T-helper 1 cell treated with Interleukin-12 subunit alpha and Interleukin-12 subunit beta and Interleukin-4 antibody, amounts not matched to agents 30 ng/mL and 1 ng/mL, for 36 hours (primary cell): ENCODE measurements at regions not wholly inside any gene's neighbourhood (a gene's known extent, or its start where the extent isn't known, plus 50 kb on each side); places are given as distances from the start of the nearest gene placed in this dataset.

Source experiments
- intact Hi-C: fragments of 100-400 bp; cut with micrococcal nuclease; formaldehyde crosslinking; loops from one replicate; pipeline ENCODE4 v1.15.1; 2024

GRCh38 chr4:108466936-108467902, 153.2 kb upstream of the RPL34 start:
- intact Hi-C loops: loop anchor here (1.0 to 2.0 kb wide), 6 partner anchors 16 to 359 kb away; partner anchors contain the start of gene RPL34

- intact Hi-C loops: loop anchor here (2.0 kb wide), 2 partner anchors 155 to 301 kb away; partner anchors contain the start of gene RPL34
Measured at GRCh38 chr4:108465886-108466500, 154.4 kb upstream of the RPL34 start.

- intact Hi-C loops: no loop called here
Measured at GRCh38 chr4:108458681-108459080, 161.7 kb upstream of the RPL34 start.

- intact Hi-C loops: no loop called here
Measured at GRCh38 chr4:108454227-108454626, 166.1 kb upstream of the RPL34 start.

- intact Hi-C loops: no loop called here
Measured at GRCh38 chr4:108453366-108453765, 167.0 kb upstream of the RPL34 start.

- intact Hi-C loops: no loop called here
Measured at GRCh38 chr4:108450236-108450898, 170.0 kb upstream of the RPL34 start.

GRCh38 chr4:108449129-108449528, 171.2 kb upstream of the RPL34 start:
- intact Hi-C loops: no loop called here

GRCh38 chr4:108446556-108446955, 173.8 kb upstream of the RPL34 start:
- intact Hi-C loops: no loop called here

- intact Hi-C loops: no loop called here
Measured at GRCh38 chr4:108445716-108446115, 174.7 kb upstream of the RPL34 start.

GRCh38 chr4:108443585-108443984, 176.8 kb upstream of the RPL34 start:
- intact Hi-C loops: no loop called here

- intact Hi-C loops: loop anchor here (1.0 to 5.0 kb wide), 10 partner anchors 8 to 713 kb away; partner anchors contain the start of gene PAPSS1
Measured at GRCh38 chr4:108433832-108434231, 186.5 kb upstream of the RPL34 start.

- intact Hi-C loops: loop anchor here (1.0 to 5.0 kb wide), 9 partner anchors 9 to 713 kb away; partner anchors contain the start of gene PAPSS1
Measured at GRCh38 chr4:108433394-108433793, 187.0 kb upstream of the RPL34 start.

GRCh38 chr4:108432418-108432817, 188.0 kb upstream of the RPL34 start:
- intact Hi-C loops: loop anchor here (2.0 to 5.0 kb wide), 5 partner anchors 50 to 712 kb away; partner anchors contain the start of gene PAPSS1

- intact Hi-C loops: loop anchor here (2.0 to 5.0 kb wide), 5 partner anchors 50 to 711 kb away; partner anchors contain the start of gene PAPSS1
Measured at GRCh38 chr4:108431986-108432385, 188.4 kb upstream of the RPL34 start.

- intact Hi-C loops: loop anchor here (5.0 kb wide), 2 partner anchors 51 to 141 kb away; no protein-coding TSS in a partner anchor
Measured at GRCh38 chr4:108430921-108431320, 189.5 kb upstream of the RPL34 start.

- intact Hi-C loops: loop anchor here (5.0 kb wide), 2 partner anchors 53 to 143 kb away; no protein-coding TSS in a partner anchor
Measured at GRCh38 chr4:108429662-108430061, 190.7 kb upstream of the RPL34 start.

- intact Hi-C loops: no loop called here
Measured at GRCh38 chr4:108428923-108429322, 191.5 kb upstream of the RPL34 start.

GRCh38 chr4:108427946-108428485, 192.4 kb upstream of the RPL34 start:
- intact Hi-C loops: no loop called here

- intact Hi-C loops: no loop called here
Measured at GRCh38 chr4:108426493-108426892, 193.9 kb upstream of the RPL34 start.

GRCh38 chr4:108425988-108426387, 194.4 kb upstream of the RPL34 start:
- intact Hi-C loops: no loop called here

- intact Hi-C loops: no loop called here
Measured at GRCh38 chr4:108417923-108418322, 202.5 kb upstream of the RPL34 start.
